ENCODE measurements at regions not wholly inside any gene's neighbourhood (a gene's known extent, or its start where the extent isn't known, plus 50 kb on each side); places are given as distances from the start of the nearest gene placed in this dataset.

- no peaks in the 10 kb centered on the region; the same call in 1 of the 2 replicates for H3K27me3 ChIP-seq (ENCODE audit: control insufficient read depth, insufficient read depth, low read length)
- DNase-seq: no peak
- no peaks in the 10 kb centered on the region for H3K36me3 ChIP-seq (replicated peaks; ENCODE audit: control insufficient read depth, insufficient read depth, low read length)
- no peak overlapping the region for H3K4me3 ChIP-seq (ENCODE audit: insufficient read depth, low read depth, low read length)
These were observed 163.8 kb upstream of the KITLG start for GRCh38 chr12:88743946-88744685.

DNA sequence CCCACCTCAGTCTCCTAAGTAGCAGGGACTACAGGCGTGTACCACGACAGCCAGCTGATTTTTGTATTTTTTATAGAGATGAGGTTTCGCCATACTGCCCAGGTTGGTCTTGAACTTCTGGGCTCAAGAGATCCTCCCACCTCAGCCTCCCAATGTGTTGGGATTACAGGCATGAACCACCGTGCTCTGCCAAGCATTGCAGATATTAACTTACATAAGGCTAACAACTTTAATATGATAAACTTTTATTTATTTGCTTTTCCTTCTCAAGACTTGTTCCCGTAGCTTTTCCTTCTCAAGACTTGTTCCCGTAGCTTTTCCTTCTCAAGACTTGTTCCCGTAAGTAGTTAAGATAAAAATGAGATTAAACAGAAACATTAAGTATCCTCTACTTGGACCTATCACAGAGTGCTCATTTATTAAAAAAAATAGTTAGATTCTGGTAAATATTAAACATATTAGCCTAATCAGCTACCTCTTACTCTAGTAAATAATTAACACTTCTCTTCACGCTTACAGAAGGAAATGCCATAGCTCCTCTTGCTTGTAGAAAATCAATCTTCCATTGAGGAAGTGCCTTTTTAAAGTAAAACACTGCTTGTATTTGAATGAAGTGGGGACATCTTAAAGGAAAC lies 157.7 kb upstream of the KITLG start:
- no peak for DNase-seq
- Histone ChIP-seq H3K4me3 (ENCODE audit: insufficient read depth, low read depth, low read length) (no peak overlapping the region), H3K27me3 (ENCODE audit: control insufficient read depth, insufficient read depth, low read length) (no peaks in the 10 kb centered on the region; the same call in 1 of the 2 replicates), H3K36me3 (replicated peaks; ENCODE audit: control insufficient read depth, insufficient read depth, low read length) (no peaks in the 10 kb centered on the region)

DNA sequence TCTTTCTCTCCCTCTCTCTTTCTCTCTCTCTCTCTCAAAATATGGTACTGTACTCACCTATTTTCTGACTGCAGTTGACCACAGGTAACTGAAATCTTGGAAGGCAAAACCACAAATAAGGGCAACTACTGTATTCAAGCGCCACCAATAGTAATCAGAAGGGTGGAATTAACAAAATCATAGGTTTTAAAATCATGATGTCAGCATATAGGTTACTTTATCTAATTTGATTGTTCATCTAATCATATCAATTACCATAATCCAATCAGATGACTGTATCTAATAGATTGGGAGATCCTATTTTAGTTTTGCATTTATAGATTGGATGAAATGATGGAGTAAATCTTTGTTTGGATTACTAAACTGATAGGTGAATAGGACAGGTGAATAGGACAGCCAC lies 155.8 kb upstream of the KITLG start:
- Histone ChIP-seq H3K36me3 (replicated peaks; ENCODE audit: control insufficient read depth, insufficient read depth, low read length) (no peaks in the 10 kb centered on the region), H3K27me3 (ENCODE audit: control insufficient read depth, insufficient read depth, low read length) (no peaks in the 10 kb centered on the region), H3K4me3 (ENCODE audit: insufficient read depth, low read depth, low read length) (no peak overlapping the region)
- no peak for DNase-seq

- Histone ChIP-seq H3K4me3 (ENCODE audit: insufficient read depth, low read depth, low read length) (no peak overlapping the region), H3K27me3 (ENCODE audit: control insufficient read depth, insufficient read depth, low read length) (no peaks in the 10 kb centered on the region), H3K36me3 (replicated peaks; ENCODE audit: control insufficient read depth, insufficient read depth, low read length) (no peaks in the 10 kb centered on the region)
- DNase-seq: no peak
These were observed 152.7 kb upstream of the KITLG start for GRCh38 chr12:88733008-88733407.

DNA sequence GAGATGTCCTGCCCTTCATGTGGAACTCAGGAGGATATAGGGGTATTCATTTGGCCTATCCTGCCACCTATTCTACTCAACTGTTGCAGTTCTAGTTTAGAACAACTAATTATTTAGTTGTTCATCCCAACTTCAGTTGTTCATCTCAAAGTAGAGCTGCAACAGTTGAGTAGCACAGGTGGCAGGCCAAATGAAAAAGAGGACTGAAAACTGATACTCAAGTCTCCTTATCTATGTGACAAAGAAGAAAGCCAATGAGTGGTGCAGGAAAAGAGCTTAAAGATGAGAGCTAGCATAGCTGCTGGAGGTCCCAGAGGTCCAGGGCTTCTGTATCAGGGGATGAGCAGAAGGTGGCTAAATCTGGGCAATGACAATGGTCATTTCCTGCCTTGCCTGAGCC lies 148.9 kb upstream of the KITLG start:
- Histone ChIP-seq H3K36me3 (replicated peaks; ENCODE audit: control insufficient read depth, insufficient read depth, low read length) (no peaks in the 10 kb centered on the region), H3K4me3 (ENCODE audit: insufficient read depth, low read depth, low read length) (no peak overlapping the region), H3K27me3 (ENCODE audit: control insufficient read depth, insufficient read depth, low read length) (no peaks in the 10 kb centered on the region)
- no peak for DNase-seq

DNA sequence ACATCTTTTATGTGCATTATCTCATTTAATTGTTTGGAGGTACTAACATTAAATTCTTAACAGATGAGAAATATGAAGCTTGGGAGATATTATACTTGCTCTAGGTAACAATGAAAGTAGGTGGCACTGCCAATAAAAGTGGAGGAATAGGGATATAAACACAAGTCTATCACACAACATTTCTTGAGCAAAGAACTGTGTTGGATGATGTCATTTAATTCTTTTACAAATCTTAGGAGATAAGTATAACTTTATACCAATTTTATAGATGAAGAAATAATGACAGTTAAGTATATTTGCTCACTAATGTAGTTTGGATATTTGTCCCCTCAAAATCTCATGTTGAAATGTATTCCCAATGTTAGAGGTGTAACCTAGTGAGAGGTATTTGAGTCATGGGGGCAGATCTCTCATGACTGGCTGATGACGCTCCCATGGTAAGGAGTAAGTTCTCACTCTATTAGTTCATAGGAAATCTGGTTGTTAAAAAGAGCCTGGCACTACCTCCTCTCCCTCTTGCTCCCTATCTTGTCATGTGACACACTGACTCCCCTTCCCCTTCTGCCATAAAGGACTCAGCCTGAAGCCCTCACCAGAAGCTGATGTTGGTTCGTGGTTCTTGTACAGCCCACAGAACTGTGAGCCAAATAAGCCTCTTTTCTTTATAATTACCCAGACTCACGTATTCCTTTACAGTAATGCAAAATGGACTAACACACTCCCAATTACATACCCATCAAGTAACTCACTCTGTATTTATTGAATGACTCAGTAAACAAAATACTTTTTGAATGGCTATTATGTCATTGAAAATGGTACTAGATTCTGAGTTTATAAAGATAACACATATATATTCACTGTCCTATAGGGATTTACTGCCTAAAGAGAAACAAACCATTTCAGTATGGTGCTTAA lies 146.8 kb upstream of the KITLG start:
- Histone ChIP-seq H3K36me3 (replicated peaks; ENCODE audit: control insufficient read depth, insufficient read depth, low read length) (no peaks in the 10 kb centered on the region), H3K4me3 (ENCODE audit: insufficient read depth, low read depth, low read length) (no peak overlapping the region), H3K27me3 (ENCODE audit: control insufficient read depth, insufficient read depth, low read length) (no peaks in the 10 kb centered on the region)
- DNase-seq: no peak

DNA sequence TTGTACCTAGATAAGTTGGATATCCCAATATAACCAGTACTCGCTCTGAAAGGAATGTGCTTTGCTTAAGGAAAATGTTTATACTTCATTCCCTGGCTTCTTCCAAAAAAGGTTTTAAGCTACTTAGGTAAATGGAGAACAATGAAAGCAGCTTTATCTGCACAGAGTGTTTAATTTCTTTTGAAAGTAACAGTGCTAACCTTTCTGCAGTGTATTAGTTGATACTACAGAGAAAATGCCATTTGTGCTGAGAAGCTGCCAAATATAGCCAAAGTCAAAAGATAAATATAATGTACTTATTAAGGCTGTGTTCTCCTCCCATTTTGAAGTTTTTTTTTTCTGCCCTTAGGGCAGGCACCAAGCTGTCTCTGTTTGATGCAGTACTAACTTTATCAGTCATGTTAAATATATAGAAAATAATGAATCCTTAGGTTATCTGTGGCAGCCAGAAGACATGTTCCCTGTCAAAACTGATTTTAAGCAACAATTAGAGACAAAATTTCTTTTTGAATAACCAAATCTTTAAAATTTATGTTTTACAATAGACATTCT lies 145.4 kb upstream of the KITLG start:
- Histone ChIP-seq H3K27me3 (ENCODE audit: control insufficient read depth, insufficient read depth, low read length) (no peaks in the 10 kb centered on the region), H3K36me3 (replicated peaks; ENCODE audit: control insufficient read depth, insufficient read depth, low read length) (no peaks in the 10 kb centered on the region), H3K4me3 (ENCODE audit: insufficient read depth, low read depth, low read length) (no peak overlapping the region)
- no peak for DNase-seq

DNA sequence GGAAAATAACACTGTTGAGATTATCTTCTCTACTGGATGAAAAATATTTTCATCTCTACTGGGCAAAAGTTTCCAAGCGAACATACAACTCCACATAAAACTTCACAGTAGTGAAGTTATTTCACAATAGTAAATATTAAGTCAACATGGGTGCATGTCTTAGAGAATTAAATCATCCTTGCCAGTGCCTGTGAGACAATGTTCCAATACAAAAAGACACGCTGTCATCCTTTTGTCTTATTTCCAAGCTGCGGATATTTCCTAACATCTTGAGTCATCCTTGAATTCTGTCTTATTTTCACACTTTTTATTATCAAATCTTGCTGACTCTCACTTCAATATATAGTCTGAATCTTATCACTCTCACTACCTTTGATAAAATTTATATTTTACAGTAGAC lies 142.9 kb upstream of the KITLG start:
- H3K4me3 ChIP-seq (ENCODE audit: insufficient read depth, low read depth, low read length): no peak overlapping the region
- no peaks in the 10 kb centered on the region for H3K27me3 ChIP-seq (ENCODE audit: control insufficient read depth, insufficient read depth, low read length)
- H3K36me3 ChIP-seq (replicated peaks; ENCODE audit: control insufficient read depth, insufficient read depth, low read length): no peaks in the 10 kb centered on the region
- no peak for DNase-seq

DNA sequence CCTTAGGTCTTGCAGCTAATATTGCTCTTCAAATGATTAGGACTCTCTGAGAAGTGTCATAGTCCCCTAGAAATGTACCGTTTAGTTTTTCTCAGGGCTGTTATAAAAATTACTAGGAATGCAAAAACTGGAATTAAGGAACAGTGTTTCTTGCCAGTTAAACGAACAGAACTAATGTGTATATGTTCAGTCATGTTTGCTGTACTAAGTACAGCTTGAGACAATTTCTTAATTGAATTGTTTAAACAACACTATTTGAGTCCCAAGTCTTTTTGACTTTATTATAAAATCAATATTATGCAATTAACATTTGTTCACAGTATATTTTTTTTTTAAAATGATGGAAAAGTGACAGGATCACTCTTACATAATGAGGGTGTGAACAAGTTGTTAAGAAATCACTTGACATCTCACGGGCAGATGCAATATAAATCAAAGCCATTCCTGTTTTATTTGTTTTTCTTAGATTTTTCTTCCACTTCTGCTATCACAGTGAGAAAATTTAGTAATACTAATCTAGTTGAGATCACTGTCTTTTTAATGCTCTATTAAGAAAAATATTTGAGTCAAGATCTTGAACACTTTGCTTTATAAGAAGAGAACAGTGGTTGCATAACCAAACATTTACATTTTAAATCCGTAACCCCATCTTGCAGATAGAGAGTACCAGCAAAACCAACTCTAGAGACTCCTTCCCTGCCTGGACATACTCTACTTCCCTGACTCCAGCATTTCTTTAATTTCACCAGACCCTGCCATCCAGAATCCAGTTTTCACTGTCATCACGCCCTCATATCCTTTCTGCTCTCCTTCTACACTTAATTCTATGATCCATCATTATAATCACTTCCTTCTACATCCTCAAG lies 140.7 kb upstream of the KITLG start:
- H3K27me3 ChIP-seq (ENCODE audit: control insufficient read depth, insufficient read depth, low read length): no peaks in the 10 kb centered on the region
- DNase-seq: no peak
- no peak overlapping the region for H3K4me3 ChIP-seq (ENCODE audit: insufficient read depth, low read depth, low read length)
- H3K36me3 ChIP-seq (replicated peaks; ENCODE audit: control insufficient read depth, insufficient read depth, low read length): no peaks in the 10 kb centered on the region

DNA sequence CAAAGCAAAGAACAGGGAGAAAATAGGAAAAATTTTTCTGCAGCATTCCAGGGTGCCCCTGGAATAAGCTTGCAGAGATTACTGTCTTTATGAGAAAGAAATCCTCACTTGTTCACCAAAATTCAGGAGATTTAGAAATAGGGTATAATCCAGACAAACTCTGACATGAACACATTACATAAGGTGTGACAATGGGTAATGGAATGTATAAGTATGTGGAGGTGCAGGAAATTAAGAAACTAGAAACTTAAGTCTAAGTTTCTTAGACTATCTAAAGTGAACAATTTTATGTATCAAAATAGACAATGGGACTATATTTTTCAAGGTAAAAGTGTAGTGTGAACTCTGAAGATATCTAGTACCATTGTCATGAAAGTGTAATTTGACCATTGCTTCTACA lies 140.0 kb upstream of the KITLG start:
- Histone ChIP-seq H3K36me3 (replicated peaks; ENCODE audit: control insufficient read depth, insufficient read depth, low read length) (no peaks in the 10 kb centered on the region), H3K4me3 (ENCODE audit: insufficient read depth, low read depth, low read length) (no peak overlapping the region), H3K27me3 (ENCODE audit: control insufficient read depth, insufficient read depth, low read length) (no peaks in the 10 kb centered on the region)
- no peak for DNase-seq

DNA sequence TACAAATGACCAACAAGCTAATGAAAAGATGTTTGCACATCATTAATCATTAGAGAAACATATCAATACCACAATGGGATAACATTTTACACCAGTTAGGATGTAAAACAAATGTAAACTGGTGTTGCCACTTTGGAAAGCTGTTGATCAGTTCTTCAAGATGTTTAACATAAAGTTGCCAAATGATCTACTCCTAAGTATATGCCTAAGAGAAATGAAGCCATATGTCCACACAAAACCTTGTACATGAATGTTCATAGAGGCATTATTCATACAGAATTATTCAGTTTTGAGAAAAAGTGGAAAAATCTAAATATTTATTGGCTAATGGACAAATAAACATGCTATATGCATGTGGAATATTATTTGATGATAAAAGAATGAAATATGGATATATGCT lies 136.9 kb upstream of the KITLG start:
- no peak for DNase-seq
- Histone ChIP-seq H3K27me3 (ENCODE audit: control insufficient read depth, insufficient read depth, low read length) (no peaks in the 10 kb centered on the region), H3K36me3 (replicated peaks; ENCODE audit: control insufficient read depth, insufficient read depth, low read length) (no peaks in the 10 kb centered on the region), H3K4me3 (ENCODE audit: insufficient read depth, low read depth, low read length) (no peak overlapping the region)

DNA sequence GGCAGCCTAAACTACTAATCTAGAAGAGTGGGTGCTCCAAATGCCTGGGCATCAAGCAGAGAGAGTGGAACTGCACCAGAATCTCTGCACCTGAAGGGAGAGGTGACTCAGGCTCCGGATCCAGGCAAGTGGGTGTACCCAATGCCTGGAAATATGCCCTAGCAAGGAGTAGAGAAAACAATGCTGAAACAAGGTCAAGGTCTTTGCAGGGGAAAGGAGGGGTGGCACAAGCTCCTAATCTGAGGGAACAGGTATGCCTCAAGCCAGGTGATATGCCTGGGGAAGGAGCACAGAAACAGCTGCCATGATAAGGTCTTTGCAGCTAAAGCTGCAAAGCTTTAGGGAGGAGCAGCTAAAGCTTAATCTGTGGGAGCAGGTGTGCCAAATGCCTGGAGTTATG lies 136.0 kb upstream of the KITLG start:
- no peaks in the 10 kb centered on the region for H3K27me3 ChIP-seq (ENCODE audit: control insufficient read depth, insufficient read depth, low read length)
- no peaks in the 10 kb centered on the region for H3K36me3 ChIP-seq (replicated peaks; ENCODE audit: control insufficient read depth, insufficient read depth, low read length)
- H3K4me3 ChIP-seq (ENCODE audit: insufficient read depth, low read depth, low read length): no peak overlapping the region
- no peak for DNase-seq

DNA sequence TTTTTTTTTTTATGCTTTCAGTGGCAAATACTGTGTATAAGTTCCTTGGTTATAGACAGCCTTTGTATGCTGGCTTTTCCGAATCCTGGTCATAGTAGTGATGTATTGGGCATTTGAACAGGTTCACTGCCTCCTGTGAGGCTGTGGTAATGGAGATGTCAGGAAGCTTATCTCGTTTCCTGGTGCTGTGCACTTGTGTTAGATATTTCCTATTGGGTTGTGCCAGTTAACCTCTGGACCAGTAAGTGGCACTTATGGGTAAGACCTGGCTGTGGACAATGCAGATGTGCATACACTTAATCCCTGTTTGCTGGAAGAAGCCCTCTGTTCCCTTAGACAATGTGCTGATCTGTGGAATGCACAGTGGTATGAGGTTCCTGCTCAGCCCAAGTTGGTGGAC lies 135.4 kb upstream of the KITLG start:
- no peak overlapping the region for H3K4me3 ChIP-seq (ENCODE audit: insufficient read depth, low read depth, low read length)
- DNase-seq: no peak
- no peaks in the 10 kb centered on the region for H3K36me3 ChIP-seq (replicated peaks; ENCODE audit: control insufficient read depth, insufficient read depth, low read length)
- no peaks in the 10 kb centered on the region for H3K27me3 ChIP-seq (ENCODE audit: control insufficient read depth, insufficient read depth, low read length)
